Tibial nerve (tissue), 4 donors: ENCODE measurements at regions not wholly inside any gene's neighbourhood (a gene's known extent, or its start where the extent isn't known, plus 50 kb on each side); places are given as distances from the start of the nearest gene placed in this dataset.

Experiments used
- DNase-seq, 2 donors: peaks; one replicate each; pipeline ENCODE4 v3.0.0-alpha.2; 2019; ENCODE audit warnings: low spot score in 2 of 2
- H3K27ac ChIP-seq, 4 donors: fragments of 200-600 bp; sonication (generic) in 3 of 4; one replicate each; pipeline ENCODE4 v1.5.1; 2017 to 2019; ENCODE audit warnings: mild to moderate bottlenecking in 1 of 4
- H3K27me3 ChIP-seq, 2 donors: fragments of 200-600 bp; sonication (generic) in 1 of 2; one replicate each; pipeline versions ENCODE4 v1.5.1 to v1.6.0; 2017 to 2019
- H3K36me3 ChIP-seq, 3 donors: fragments of 200-600 bp; sonication (generic); one replicate each; pipeline ENCODE4 v1.5.1; 2018 to 2019
- H3K4me1 ChIP-seq, 4 donors: fragments of 200-600 bp; sonication (generic) in 3 of 4; one replicate each; pipeline ENCODE4 v1.5.1; 2017 to 2019
- H3K4me3 ChIP-seq, 4 donors: fragments of 200-600 bp; sonication (generic) in 3 of 4; one replicate each; pipeline ENCODE4 v1.5.1; 2017 to 2019; ENCODE audit warnings: mild to moderate bottlenecking in 1 of 4, moderate library complexity in 1 of 4
- H3K9me3 ChIP-seq, 4 donors: fragments of 200-600 bp; sonication (generic) in 3 of 4; one replicate each; pipeline ENCODE4 v1.5.1; 2017 to 2019
- EP300 ChIP-seq, 2 donors: sonication (generic); formaldehyde crosslinking; IDR thresholded peaks; one replicate each; pipeline ENCODE4 v1.6.1; 2017; ENCODE audit warnings: antibody characterized with exemption in 2 of 2, mild to moderate bottlenecking in 1 of 2
- POLR2A ChIP-seq, 2 donors: fragments of 450-650 bp; IDR thresholded peaks; one replicate each; pipeline ENCODE4 v1.6.1; 2017; ENCODE audit warnings: antibody characterized with exemption in 2 of 2, mild to moderate bottlenecking in 2 of 2, moderate library complexity in 2 of 2
- WGBS, 2 donors: methylation state at CpG; one replicate each; pipeline ENCODE4 v1.1.5; 2018; 5-methylcytosine and 5-hydroxymethylcytosine counted together
- TF ChIP-seq, protein P1 (sequence below), 5 experiments: fragments of 200-600 bp in 3 of 5; fragments of 450-650 bp in 2 of 5; sonication (generic) in 3 of 5; IDR thresholded peaks; one replicate each; pipeline ENCODE4 v1.5.1; 2016 to 2019; ENCODE audit warnings: antibody characterized with exemption in 5 of 5, mild to moderate bottlenecking in 3 of 5, moderate library complexity in 2 of 5

- no peaks in the 10 kb centered on the region for H3K9me3 ChIP-seq
- no peak overlapping the region for H3K4me3 ChIP-seq
- H3K27ac ChIP-seq, result no peak overlapping the region
- no peak for TF ChIP-seq EP300 (IDR thresholded peaks at IDR 0.05)
- no peak for TF ChIP-seq POLR2A (IDR thresholded peaks at IDR 0.05)
- TF ChIP-seq, protein P1, sequence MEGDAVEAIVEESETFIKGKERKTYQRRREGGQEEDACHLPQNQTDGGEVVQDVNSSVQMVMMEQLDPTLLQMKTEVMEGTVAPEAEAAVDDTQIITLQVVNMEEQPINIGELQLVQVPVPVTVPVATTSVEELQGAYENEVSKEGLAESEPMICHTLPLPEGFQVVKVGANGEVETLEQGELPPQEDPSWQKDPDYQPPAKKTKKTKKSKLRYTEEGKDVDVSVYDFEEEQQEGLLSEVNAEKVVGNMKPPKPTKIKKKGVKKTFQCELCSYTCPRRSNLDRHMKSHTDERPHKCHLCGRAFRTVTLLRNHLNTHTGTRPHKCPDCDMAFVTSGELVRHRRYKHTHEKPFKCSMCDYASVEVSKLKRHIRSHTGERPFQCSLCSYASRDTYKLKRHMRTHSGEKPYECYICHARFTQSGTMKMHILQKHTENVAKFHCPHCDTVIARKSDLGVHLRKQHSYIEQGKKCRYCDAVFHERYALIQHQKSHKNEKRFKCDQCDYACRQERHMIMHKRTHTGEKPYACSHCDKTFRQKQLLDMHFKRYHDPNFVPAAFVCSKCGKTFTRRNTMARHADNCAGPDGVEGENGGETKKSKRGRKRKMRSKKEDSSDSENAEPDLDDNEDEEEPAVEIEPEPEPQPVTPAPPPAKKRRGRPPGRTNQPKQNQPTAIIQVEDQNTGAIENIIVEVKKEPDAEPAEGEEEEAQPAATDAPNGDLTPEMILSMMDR (IDR thresholded peaks at IDR 0.05), result no peak
- WGBS, 2 donors, result 53 to 68% methylated on average over 1 of the region's 1 CpG
- H3K27me3 ChIP-seq, result no peaks in the 10 kb centered on the region
- H3K4me1 ChIP-seq, result no peaks in the 10 kb centered on the region
- no peak for DNase-seq
- no peaks in the 10 kb centered on the region for H3K36me3 ChIP-seq
Measured at GRCh38 chr5:145471831-145472612, 363.1 kb downstream of the PRELID2 start.

DNA sequence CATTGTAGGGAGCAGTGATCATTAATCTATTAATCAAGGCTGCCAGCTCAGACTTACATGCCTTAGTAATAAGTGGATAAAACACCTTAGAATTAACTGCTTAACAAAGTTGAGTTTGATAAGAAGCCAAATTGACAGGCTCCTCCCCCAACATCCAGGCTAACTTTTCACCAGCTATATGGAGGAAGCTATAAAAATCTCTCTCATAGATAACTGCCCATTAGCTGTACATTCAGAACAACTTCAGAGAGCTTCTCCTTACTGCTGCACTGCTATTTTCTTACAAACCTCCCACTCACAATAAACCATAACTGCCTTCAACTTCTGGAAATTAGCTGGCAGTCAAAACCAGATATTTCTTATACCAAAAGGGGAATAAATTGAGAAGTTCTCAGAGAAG is 364.1 kb downstream of the PRELID2 start:
- H3K4me1 ChIP-seq, result no peaks in the 10 kb centered on the region
- DNase-seq, result no peak
- no peak overlapping the region for H3K4me3 ChIP-seq
- H3K9me3 ChIP-seq, result no peaks in the 10 kb centered on the region
- no peaks in the 10 kb centered on the region for H3K36me3 ChIP-seq
- H3K27me3 ChIP-seq, result no peaks in the 10 kb centered on the region
- no peak overlapping the region for H3K27ac ChIP-seq
- TF ChIP-seq EP300 (IDR thresholded peaks at IDR 0.05) (no peak), POLR2A (IDR thresholded peaks at IDR 0.05) (no peak)
- TF ChIP-seq, protein P1 (IDR thresholded peaks at IDR 0.05), result no peak

GRCh38 chr5:145470396-145470979 is 364.7 kb downstream of the PRELID2 start:
- Histone ChIP-seq H3K4me1 (no peaks in the 10 kb centered on the region), H3K4me3 (no peak overlapping the region), H3K9me3 (no peaks in the 10 kb centered on the region), H3K36me3 (no peaks in the 10 kb centered on the region), H3K27me3 (no peaks in the 10 kb centered on the region), H3K27ac (no peak overlapping the region)
- DNase-seq, result no peak
- TF ChIP-seq EP300 (IDR thresholded peaks at IDR 0.05), result no peak
- TF ChIP-seq POLR2A (IDR thresholded peaks at IDR 0.05), result no peak
- TF ChIP-seq, protein P1 (IDR thresholded peaks at IDR 0.05), result no peak
- 86 to 87% methylated on average over 2 of the region's 2 CpGs for WGBS, 2 donors

DNA sequence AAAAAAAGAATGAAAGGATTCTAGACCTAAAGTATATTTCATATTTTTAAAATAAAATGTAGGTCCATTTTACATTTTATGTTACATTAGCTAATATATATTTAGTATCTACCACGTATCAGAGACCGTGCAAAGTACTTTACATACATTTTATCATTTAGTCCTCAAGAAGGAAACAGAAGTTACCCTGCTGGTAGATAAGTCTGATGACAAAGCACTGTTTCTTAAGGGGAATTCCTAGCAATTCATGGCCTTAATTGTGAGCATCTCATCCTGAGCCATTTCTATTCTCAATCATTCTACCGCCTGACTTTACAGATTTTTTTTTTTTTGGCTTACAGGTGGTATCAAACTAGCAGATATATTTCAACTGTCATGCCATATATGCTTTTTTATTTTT is 367.7 kb downstream of the PRELID2 start:
- TF ChIP-seq POLR2A (IDR thresholded peaks at IDR 0.05) (no peak), EP300 (IDR thresholded peaks at IDR 0.05) (no peak)
- TF ChIP-seq, protein P1 (IDR thresholded peaks at IDR 0.05), result no peak
- WGBS, 2 donors, result 96 to 97% methylated on average over 3 of the region's 3 CpGs
- no peaks in the 10 kb centered on the region for H3K4me1 ChIP-seq

DNA sequence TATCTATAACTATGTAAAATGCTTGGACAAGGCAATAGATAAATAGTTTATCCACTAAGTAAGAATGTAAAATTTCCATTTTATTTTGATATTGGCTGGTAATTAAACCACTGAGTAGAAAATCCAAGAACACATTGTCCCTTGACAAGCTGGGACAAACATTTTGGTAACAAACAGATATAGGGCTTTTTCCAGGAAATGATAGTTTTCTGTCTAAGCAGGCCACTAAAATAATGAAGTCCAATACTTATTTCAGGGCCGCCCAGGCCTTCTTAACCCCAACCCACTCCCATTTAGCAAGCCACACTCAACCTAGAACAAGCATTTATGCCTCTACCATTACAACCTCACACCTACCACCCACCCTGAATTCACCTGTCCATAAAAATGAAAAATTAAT is 368.6 kb downstream of the PRELID2 start:
- DNase-seq, result no peak
- 80 to 86% methylated on average over 1 of the region's 1 CpG for WGBS, 2 donors

More for the DNA sequence above, 367.7 kb downstream of the PRELID2 start:
- no peak for DNase-seq
- Histone ChIP-seq H3K27me3 (no peaks in the 10 kb centered on the region), H3K27ac (no peak overlapping the region), H3K4me3 (no peak overlapping the region), H3K9me3 (no peaks in the 10 kb centered on the region), H3K36me3 (no peaks in the 10 kb centered on the region)

More for the DNA sequence above, 368.6 kb downstream of the PRELID2 start:
- Histone ChIP-seq H3K27ac (no peak overlapping the region), H3K9me3 (no peaks in the 10 kb centered on the region), H3K4me3 (no peak overlapping the region), H3K27me3 (no peaks in the 10 kb centered on the region), H3K4me1 (no peaks in the 10 kb centered on the region), H3K36me3 (no peaks in the 10 kb centered on the region)
- TF ChIP-seq POLR2A (IDR thresholded peaks at IDR 0.05) (no peak), EP300 (IDR thresholded peaks at IDR 0.05) (no peak)
- TF ChIP-seq, protein P1 (IDR thresholded peaks at IDR 0.05), result no peak
